Stimulated activated CD4-positive, alpha-beta T cell treated with anti-CD3 and anti-CD28 coated beads, Interleukin-4, amount 100 ng/mL, for 4 hours (primary cell): ENCODE measurements at regions not wholly inside any gene's neighbourhood (a gene's known extent, or its start where the extent isn't known, plus 50 kb on each side); places are given as distances from the start of the nearest gene placed in this dataset.

Experiments used
- DNase-seq, 2 experiments: peaks; one replicate each; pipeline ENCODE4 v3.0.0-alpha.2; 2020

DNA sequence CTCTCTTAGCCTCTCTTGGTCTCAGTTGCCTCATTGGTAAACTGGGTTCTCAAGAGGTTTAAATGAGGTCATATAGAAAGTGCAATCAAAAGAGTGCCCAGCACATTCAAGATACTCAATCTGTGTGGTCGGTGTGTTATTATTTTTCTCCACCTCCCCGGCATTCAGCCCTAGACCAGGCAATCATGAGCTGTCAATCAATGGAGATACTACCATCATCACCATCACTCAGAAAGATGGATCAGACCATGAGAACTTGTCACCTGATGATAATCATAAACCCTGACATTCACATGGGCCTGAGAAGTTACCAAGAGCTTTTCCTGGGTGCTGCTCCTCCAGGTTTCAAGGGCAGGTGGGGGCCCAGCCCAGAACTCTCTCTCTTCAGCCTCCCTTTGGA, 166.1 kb downstream of the MN1 start:
- no peak for DNase-seq

DNA sequence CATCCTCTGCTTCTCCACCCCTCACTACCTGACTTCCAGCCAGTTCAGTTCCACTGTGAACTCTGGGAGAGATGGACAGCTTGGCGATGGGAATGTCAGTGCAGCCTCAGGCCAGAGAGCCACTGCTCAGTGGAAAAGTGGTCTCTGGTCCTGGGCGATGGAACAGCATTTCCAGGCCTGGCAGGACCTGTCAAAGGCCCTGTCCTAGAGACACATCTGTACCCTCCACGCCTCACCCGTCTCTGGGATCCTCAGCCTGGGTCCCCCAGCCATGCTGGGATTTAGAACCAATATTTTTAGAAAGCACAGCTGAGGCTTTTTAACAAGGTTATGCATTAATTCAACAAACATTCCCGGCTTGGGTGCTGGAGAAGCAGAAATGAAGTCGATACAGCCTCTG, 165.7 kb downstream of the MN1 start:
- DNase-seq = no peak

DNA sequence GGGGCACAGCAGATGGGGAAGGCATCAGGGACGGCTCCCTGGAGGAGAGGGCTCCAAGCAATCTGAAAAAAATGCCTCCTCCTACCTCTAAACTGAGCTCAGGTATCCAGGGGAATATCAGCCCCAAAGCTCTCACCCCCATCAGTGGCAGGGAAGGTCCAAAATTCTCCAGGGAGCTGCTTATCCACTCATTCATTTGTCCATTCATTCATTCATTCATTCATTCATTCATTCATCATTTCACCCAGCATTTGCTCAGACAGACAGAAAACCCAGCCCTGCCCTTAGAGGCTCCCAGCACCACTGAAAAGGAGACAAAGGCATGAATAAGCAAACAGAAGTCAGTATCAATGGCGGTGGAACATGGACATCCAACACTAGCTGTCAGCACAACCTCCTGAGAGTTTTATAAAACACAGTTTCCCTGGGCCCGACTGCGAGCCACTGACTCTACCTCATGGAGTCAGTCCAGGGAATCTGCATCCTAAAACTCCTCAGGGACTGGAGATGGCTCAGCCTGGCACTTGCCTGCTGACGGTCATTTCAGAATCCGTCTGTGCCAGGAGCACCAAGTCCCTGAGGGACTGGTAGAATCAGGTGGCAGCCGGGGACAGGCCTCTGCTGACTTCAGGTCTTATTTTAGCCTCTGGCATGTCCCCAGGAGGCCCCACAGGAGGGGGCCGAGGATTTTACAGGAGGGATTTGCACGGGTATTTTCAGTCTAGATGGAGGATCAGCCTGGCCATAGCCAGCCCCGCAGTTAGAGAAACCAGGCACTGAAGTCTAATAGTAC, 164.6 kb downstream of the MN1 start:
- DNase-seq = no peak

DNA sequence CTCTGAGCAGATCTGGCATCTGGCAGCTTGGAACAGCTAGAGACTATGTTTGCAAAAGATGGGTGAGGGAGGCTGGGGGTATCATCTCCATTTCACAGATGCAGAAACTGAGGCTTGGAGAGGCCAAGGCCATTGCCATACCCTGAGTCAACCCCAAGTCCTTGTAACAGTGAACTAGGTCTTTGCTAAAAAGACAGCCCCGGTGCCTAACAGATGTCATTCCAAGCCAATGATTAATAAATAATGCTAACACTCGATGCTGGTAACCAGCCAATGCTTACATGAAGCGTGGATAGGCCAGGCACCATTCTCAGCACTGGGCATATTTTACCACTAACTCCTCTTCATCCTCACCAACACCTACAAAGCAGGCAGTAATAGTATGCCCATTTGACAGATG, 164.0 kb downstream of the MN1 start:
- no peak for DNase-seq

DNA sequence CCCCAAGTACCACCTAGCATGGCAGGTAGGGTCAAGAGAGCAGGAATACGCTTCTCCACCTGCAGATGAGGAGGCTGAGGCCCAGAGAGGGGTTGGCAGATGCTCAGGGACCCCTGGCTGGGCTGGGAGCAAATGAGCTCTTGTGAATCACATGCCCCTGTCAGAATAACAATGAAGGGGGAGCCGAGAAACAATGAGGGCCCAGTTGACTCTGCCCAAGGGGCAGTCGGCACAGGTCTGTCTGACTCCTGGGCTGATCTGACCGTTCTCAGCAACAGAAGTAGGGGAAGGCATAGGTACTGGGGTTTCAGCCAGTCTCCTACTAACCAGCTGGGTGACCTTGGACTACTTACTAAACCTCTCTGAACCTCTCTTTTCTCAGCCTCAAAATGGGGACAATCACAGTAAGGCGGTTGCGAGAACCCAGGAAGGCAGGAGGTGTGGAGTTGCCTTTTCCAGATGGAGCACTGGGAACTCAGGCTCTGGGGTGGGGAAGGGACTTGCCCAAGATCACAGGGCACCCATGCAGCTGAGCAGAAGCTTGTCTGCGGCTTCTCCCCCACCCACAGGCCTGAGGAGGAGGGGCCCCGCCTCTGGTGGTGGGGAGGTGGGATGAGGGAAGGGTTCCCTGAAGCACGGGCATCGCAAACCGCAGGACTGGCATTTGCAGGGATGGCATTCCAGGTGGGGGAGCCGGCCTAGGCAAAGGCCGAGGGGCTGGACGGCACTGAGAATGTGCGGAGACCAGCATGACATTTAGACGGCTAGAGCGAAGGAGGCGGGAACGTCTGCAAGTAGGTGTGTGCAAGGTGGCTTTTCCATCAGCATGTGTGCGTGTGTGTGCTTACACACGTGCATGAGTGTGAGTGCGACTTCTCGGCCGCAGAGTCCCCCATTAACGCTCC, 163.0 kb downstream of the MN1 start:
- DNase-seq = no peak

DNA sequence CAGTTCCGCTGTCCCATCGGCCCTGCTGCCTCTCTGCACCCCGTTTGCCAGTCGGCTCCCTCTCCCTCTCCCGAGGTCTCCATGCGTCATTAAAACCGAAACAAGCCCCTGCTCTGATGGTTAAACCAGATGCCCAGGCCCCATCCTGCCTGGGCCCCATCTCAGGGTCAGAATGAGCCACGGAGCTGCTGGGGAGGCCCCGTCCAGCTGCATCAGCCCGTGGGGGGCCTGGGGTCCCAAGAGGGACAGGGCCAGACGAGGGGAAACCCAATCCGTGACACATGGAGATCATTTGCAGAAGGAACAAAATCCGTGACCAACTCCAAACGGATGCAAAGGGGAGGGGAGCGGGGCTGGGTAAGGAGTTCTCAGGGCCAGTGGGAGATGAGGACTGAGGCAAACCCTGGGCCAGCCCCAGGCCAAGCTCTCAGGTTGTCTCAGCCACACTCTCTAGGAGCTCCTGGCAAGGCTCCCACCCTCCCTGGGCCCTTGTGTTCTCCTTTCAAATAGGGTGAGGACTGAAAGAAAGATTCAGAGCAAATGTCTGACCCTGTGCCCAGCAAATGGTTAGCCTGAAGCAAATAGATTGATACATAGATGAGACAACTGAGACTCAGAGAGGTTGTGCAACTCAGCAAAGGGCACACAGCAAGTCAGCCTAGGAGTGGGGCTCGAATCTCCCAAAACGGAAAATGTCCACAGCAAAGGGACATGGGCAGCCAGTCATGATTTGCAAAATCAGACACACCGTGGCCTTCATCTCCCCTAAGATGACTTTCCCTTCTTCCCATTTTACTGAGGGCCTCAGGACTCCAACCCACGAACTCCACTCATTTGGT, 162.1 kb downstream of the MN1 start:
- DNase-seq = no peak

DNA sequence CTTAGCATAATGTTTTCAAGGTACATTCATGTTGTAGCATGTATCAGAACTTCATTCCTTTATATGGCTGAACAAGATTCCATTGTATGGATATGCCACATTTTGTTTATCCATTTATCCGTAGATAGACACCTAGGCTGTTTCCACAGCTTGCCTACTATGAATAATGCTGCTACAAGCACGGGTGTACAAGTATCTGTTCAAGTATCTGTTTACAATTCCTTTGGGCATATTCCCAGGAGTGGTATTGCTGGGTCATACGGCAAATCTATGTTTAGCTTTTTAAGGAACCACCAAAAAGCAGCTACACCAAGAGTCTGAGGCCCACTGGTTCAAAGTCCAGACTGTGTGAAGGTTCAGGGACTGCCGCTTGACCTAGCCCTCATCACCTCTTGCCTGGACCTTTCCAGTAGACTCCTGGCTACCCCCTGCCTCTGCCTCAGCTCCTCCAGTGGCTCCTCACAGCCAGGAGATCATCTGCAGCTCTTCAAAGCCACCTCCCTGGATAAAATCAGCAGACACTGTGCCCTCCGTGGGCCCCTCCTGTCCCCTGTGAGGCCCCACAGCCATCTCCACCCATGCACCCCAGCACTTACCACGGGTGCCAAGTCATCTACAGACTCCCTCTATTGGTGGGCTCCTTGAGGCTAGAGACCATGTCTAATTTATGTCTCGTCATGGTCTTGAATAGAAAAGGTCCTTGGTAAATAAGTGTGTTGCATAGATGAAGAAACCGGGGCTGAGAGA, 160.3 kb downstream of the MN1 start:
- no peak for DNase-seq

DNA sequence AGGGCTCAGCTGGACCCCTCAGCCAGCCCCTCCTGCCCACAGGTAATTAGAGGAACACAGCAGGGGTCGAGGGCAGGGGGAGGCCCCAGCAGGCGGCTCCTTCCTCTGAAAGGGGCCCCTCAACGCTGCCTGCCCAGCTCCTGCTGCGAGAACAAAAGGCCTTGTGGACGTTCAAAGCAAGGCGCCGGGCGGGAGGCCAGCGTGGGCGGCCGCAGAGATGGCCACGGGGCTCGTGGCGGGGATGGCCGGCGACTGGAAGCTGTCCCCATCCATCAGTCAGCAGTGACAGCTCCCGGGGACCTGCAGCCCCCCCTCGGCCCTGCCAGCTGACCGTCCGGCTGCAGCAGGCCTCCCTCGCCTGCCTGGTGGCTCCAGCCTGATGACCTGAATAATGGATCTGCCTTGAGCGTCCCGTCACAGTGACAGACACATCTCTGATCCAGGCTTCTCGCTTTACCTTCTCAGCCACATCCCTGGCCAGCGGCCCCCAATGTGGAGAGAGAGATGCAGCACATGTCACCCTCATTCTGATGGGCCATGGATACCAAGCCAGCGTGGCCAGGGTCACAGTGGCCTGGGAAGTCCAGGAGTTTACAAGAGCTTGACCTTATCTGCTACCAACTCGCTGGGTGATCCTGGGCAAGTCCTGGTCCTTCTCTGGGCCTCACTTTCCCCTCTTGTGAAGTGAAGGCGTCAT, 159.3 kb downstream of the MN1 start:
- DNase-seq = no peak

DNA sequence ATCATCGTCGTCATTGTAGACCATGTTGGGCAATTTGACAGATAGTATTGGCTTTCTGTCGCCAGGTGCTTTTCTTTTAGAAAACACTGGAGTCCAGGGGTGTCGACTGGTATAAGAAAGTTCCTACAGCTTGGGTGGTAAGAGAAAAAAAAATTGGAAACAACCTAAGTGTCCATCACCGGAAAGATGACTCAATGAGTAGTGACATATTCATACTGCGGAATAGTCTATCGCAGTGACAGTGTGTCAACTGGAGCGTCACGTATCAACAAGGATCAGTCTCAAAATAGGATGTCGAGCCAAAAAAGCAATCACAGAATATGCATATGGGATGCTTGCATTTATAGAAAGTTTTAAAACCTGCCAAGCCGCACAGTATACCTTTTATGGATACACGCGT, 157.6 kb downstream of the MN1 start:
- DNase-seq = no peak

DNA sequence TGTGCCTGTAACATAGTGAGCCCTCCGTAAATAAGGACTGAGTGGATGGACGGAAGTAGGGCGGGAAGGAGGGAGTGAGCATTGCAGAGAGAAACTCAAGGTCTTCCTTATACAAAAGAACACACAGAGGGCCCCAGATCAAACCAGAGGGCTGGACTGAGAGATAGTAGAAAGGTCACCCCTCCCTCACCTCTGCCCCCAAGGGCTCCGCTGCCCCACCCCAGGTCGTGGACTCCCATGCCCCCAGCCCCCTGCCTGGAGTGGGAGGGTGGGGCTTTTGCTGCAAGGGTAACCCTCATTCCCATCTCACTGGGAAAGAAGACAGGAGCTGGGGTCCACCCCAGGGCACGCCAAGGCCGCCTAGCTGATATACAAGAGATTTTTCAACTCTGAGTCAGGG, 157.0 kb downstream of the MN1 start:
- no peak for DNase-seq

DNA sequence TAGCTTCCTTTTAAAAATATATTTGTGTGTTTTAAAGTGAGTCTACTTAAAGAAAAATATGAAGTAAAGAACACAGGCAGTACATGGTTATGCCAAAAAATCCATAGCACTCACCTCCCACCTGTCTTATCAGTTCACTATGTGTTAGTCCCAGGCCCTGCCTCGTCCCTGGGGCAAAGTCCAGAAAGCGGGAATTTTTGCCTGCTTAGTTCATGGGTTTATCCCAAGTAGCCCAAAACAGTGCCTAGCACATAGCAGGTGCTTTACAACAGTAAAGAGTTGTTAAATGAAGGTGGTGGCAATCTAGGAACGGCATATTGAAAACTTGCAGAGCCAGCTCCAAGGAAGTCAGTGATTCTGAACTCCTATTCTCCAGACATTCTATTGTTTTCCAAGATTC, 154.0 kb downstream of the MN1 start:
- no peak for DNase-seq

DNA sequence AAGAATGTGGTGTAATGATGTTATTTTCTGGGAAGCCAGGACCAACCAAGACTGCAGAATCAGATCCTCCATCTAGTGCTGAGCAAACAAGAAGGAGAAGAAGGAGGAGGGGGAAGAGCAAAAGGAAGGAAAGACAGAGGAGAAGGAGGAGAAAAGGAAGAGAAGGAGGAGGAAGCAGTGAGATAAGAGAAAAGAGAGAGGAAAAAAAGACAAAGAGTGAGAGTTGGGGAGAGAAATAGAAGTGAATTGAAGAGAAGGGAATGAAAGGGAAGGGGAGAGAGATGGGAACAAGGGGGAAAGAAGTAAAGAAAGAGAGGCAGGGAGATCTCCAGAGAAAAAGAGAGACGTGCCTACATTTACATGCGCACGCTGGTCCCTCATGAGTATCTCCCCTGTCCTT, 153.5 kb downstream of the MN1 start:
- no peak for DNase-seq

DNA sequence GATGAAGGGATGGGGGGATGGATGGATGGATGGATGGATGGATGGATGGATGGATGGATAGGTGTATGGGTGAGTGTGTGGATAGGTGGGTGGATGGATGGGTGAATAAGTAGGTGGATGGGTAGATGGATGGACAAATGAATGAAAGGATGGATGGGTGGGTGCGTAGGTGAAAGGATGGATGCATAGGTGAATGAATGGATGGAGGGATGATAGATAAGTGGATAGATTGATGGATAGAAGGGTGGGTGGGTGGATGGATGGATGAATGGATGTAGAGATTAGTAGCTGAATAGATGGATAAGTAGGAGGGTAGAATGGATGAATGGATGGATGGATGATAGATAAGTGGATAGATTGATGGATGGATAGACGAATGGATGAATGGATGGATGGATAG, 152.7 kb downstream of the MN1 start:
- DNase-seq = no peak

DNA sequence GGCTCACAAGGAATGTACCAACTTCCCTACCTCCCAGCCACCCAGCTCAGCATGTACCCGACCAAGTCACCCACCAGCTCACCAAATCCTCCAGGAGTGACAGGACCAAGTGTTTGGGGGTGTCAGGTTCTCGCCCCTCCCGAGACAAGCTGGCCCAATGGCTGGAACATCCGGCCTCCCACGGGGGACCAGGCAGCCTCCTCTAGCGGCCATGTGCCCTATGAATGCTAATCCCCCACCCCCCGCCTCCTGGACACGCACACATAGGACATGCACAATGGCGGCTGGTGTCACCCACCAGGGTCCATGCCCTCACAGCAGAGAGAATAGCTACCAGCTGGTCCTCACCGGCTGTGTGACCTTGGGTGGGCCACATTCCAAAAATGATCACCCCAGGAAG, 151.0 kb downstream of the MN1 start:
- no peak for DNase-seq

DNA sequence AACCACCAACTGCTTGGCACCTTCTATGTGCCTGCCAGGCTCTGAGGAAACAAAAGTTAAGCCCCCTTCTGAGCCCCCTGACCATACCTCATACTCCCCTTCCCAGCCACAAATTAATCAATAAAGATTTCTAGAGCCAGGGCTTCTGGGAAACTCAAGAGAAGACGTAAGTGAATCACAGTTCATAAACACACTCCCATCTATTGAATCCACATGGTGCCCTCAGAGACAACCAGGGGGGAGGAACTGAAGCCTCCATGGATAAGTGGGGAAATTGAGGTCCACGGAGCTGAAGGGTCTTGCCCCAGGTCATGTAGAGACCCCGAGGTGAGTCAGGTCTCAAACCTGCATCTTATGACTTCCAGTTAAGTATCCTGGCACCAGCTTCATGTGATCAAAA, 150.6 kb downstream of the MN1 start:
- DNase-seq = no peak

DNA sequence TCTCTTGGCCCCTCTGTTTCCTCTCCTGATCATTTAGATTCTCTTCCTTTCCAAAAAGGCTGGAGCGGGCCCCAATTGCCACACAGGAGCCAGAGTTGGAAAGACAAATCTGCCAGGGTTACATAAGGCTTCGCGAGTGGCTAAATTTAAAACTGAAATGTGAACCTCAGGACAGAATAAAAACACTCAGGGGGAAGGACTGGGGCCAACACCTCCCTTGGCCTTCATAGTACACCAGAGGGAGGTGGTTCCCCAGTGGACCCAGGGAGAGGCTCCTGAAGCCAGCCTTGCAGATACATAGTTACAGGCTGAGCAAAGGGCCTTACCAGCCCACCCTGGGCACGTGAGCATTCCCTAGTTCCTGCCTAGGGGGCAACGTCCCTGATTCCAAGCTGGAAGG, 150.1 kb downstream of the MN1 start:
- DNase-seq = no peak

DNA sequence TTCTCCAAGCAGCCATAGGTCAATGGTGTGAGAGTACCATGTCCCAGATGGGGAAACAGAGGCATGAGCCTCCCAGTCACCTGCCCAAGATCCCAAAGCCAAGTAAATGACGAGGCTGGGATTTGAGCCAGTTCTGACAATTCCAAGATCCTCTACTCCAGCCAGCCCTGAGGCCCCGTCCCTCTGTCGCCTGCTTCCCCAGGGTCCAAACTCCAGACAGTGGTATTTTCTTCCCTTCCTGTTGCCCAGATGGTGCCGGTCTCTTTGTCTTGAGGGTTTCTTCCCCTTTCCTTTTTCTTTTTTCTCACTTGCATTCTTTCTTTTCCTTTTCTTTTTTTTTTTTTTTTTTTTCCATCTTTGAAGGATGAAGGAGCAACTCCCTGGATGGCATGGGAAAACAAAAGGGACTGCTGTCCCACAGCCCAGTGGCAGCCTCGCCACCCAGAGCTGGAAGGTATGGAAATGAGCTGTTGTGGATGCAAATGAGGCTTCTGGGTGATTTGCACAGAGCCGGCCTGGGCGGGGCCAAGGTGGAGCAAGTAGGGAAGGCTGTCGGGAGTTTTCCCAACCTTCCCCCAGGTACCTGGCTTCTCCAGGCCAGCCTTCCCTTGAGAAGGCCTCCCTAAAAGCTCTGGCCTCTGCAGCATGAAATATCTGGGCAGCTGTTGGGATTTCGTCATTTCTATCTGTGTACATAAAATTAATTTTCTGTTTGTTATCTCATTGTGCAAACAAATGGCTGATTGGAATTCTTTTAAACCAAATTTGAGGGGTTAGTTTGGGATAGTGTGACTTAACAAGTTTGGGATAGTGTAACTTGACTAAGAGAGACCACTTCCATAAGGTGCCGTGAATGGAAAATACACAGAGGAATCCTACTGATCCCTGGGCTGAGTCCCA, 146.8 kb downstream of the MN1 start:
- DNase-seq = no peak

DNA sequence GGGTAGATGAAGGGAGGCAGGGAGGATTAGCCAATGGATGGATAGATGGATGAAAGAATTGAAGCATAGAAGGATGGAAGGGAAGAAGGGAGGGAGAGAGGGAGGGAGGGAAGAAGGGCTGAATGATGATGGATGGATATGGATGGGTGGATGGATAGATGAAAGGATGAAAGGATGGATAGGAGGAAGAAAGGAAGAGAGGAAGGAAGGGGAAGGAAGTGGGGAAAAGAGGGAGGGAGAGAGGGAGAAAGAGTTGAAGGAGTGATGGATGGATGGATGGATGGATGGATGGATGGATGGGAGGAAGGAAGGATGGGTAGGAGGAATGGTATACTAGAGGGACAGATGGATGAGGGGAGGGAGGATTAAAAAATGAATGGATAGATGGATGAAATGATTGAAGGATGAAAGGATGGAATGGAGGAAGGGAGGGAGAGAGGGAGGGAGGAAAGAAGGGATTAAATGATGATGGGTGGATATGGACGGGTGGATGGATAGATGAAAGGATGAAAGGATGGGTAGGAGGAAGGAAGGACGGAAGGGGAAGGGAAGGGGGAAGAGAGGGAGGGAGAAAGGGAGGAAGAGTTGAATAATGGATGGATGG, 145.9 kb downstream of the MN1 start:
- no peak for DNase-seq

DNA sequence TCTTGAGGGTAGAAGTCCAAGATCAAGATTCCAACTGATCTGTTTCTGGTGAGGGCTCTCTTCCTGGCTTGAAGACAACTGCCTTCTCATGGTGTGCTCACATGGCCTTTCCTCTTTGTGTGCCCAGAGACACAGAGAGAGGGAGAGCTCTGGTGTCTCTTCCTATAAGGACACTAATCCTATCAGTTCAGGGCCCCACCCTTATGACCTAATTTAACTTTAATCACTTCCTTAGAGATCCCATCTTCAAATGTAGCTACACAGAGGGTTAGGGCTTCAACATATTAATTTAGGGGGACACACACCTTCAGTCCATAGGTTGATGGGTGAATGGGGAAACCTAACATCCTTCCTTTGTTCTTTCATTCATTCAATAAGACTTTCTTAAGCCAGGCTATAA, 144.6 kb downstream of the MN1 start:
- no peak for DNase-seq

DNA sequence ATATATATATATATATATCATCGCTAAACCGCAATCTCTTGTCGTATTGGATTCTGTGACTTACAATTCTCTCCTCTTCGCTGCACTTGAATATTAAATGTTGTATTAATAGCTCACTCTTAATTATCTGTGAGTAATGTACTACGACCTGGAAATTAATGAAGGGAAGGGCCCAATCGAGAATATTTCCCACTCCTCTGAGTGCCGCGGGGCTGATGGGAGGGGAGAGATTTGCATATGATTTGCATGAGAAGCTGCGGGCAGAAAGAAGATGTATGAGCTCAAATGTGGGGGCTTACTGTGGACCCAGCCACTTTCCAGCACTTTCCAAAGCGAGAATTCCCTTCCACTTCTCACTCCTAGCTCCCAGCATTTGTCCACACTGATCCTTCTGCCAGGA, 141.2 kb downstream of the MN1 start:
- DNase-seq = no peak
